ENCODE measurements at regions not wholly inside any gene's neighbourhood (a gene's known extent, or its start where the extent isn't known, plus 50 kb on each side); places are given as distances from the start of the nearest gene placed in this dataset.
"Not testable (repeated sequence)": the region's sequence is repeated elsewhere in the genome, so short reads cannot be mapped to it uniquely, and the experiment has no call there.

- no peak for ATAC-seq (ENCODE audit: insufficient read depth, low read depth)
- Histone ChIP-seq H3K79me2 (ENCODE audit: insufficient read depth, low read length) (no peaks in the 10 kb centered on the region), H3K9me3 (ENCODE audit: insufficient read depth, low read length, severe bottlenecking) (no peaks in the 10 kb centered on the region), H3K4me3 (ENCODE audit: low read depth in 1 of 2, low read length in 2 of 2) (no peak overlapping the region), H3K4me1 (ENCODE audit: insufficient read depth, low read length) (no peaks in the 10 kb centered on the region), H3K27me3 (ENCODE audit: insufficient read depth, low read length, poor library complexity) (no peaks in the 10 kb centered on the region), H3K27ac (ENCODE audit: low read length) (no peak overlapping the region), H3K36me3 (ENCODE audit: insufficient read depth, low read length) (no peaks in the 10 kb centered on the region), H4K20me1 (ENCODE audit: insufficient read depth, low read length) (no peaks in the 10 kb centered on the region), H3K9ac (ENCODE audit: low read depth, low read length) (no peak overlapping the region), H2AFZ (ENCODE audit: low read depth, low read length) (no peak overlapping the region), H3K4me2 (ENCODE audit: insufficient read depth, low read length) (no peak overlapping the region)
- TF ChIP-seq EZH2 (IDR thresholded peaks at IDR 0.05; ENCODE audit: borderline replicate concordance, low read depth, low read length, severe bottlenecking), result no peak
- TF ChIP-seq CTCF (IDR thresholded peaks at IDR 0.05; ENCODE audit: borderline replicate concordance, extremely low read depth, low read length, poor library complexity, severe bottlenecking), result no peak
- DNase-seq, result no peak
These were observed 1905.4 kb upstream of the FLRT2 start for GRCh38 chr14:83624541-83624940.

- no peak for TF ChIP-seq EZH2 (IDR thresholded peaks at IDR 0.05; ENCODE audit: borderline replicate concordance, low read depth, low read length, severe bottlenecking)
- TF ChIP-seq CTCF (IDR thresholded peaks at IDR 0.05; ENCODE audit: borderline replicate concordance, extremely low read depth, low read length, poor library complexity, severe bottlenecking), result no peak
- Histone ChIP-seq H3K36me3 (ENCODE audit: insufficient read depth, low read length) (no peaks in the 10 kb centered on the region), H2AFZ (ENCODE audit: low read depth, low read length) (no peak overlapping the region), H3K9me3 (ENCODE audit: insufficient read depth, low read length, severe bottlenecking) (no peaks in the 10 kb centered on the region), H3K4me2 (ENCODE audit: insufficient read depth, low read length) (no peak overlapping the region), H3K4me3 (ENCODE audit: low read depth in 1 of 2, low read length in 2 of 2) (no peak overlapping the region), H3K4me1 (ENCODE audit: insufficient read depth, low read length) (no peaks in the 10 kb centered on the region), H3K9ac (ENCODE audit: low read depth, low read length) (no peak overlapping the region), H4K20me1 (ENCODE audit: insufficient read depth, low read length) (no peaks in the 10 kb centered on the region), H3K27ac (ENCODE audit: low read length) (no peak overlapping the region), H3K27me3 (ENCODE audit: insufficient read depth, low read length, poor library complexity) (no peaks in the 10 kb centered on the region), H3K79me2 (ENCODE audit: insufficient read depth, low read length) (no peaks in the 10 kb centered on the region)
- no peak for ATAC-seq (ENCODE audit: insufficient read depth, low read depth)
- DNase-seq, result no peak
These were observed 1897.6 kb upstream of the FLRT2 start for GRCh38 chr14:83632375-83632774.

GRCh38 chr14:83638748-83639504 lies 1891.0 kb upstream of the FLRT2 start:
- Histone ChIP-seq H3K27me3 (ENCODE audit: insufficient read depth, low read length, poor library complexity) (no peaks in the 10 kb centered on the region), H3K79me2 (ENCODE audit: insufficient read depth, low read length) (no peaks in the 10 kb centered on the region), H4K20me1 (ENCODE audit: insufficient read depth, low read length) (no peaks in the 10 kb centered on the region), H2AFZ (ENCODE audit: low read depth, low read length) (no peak overlapping the region), H3K27ac (ENCODE audit: low read length) (no peak overlapping the region), H3K4me2 (ENCODE audit: insufficient read depth, low read length) (no peak overlapping the region), H3K36me3 (ENCODE audit: insufficient read depth, low read length) (no peaks in the 10 kb centered on the region), H3K4me1 (ENCODE audit: insufficient read depth, low read length) (no peaks in the 10 kb centered on the region), H3K4me3 (ENCODE audit: low read depth in 1 of 2, low read length in 2 of 2) (no peak overlapping the region), H3K9me3 (ENCODE audit: insufficient read depth, low read length, severe bottlenecking) (no peaks in the 10 kb centered on the region), H3K9ac (ENCODE audit: low read depth, low read length) (no peak overlapping the region)
- ATAC-seq (ENCODE audit: insufficient read depth, low read depth), result no peak
- DNase-seq, result no peak
- no peak for TF ChIP-seq CTCF (IDR thresholded peaks at IDR 0.05; ENCODE audit: borderline replicate concordance, extremely low read depth, low read length, poor library complexity, severe bottlenecking)
- TF ChIP-seq EZH2 (IDR thresholded peaks at IDR 0.05; ENCODE audit: borderline replicate concordance, low read depth, low read length, severe bottlenecking), result no peak

GRCh38 chr14:83639505-83639875 lies 1890.5 kb upstream of the FLRT2 start:
- not testable (repeated sequence) for H3K4me3 ChIP-seq (ENCODE audit: low read depth in 1 of 2, low read length in 2 of 2); H3K79me2 ChIP-seq (ENCODE audit: insufficient read depth, low read length); DNase-seq; ATAC-seq (ENCODE audit: insufficient read depth, low read depth); H3K4me1 ChIP-seq (ENCODE audit: insufficient read depth, low read length); H3K9me3 ChIP-seq (ENCODE audit: insufficient read depth, low read length, severe bottlenecking); H3K9ac ChIP-seq (ENCODE audit: low read depth, low read length); H3K4me2 ChIP-seq (ENCODE audit: insufficient read depth, low read length); H3K27me3 ChIP-seq (ENCODE audit: insufficient read depth, low read length, poor library complexity); H2AFZ ChIP-seq (ENCODE audit: low read depth, low read length); H3K27ac ChIP-seq (ENCODE audit: low read length); H4K20me1 ChIP-seq (ENCODE audit: insufficient read depth, low read length); H3K36me3 ChIP-seq (ENCODE audit: insufficient read depth, low read length)

All from DND-41 (cell line).